ENCODE measurements at regions not wholly inside any gene's neighbourhood (a gene's known extent, or its start where the extent isn't known, plus 50 kb on each side); places are given as distances from the start of the nearest gene placed in this dataset.
"Not testable (repeated sequence)": the region's sequence is repeated elsewhere in the genome, so short reads cannot be mapped to it uniquely, and the experiment has no call there.

DNA sequence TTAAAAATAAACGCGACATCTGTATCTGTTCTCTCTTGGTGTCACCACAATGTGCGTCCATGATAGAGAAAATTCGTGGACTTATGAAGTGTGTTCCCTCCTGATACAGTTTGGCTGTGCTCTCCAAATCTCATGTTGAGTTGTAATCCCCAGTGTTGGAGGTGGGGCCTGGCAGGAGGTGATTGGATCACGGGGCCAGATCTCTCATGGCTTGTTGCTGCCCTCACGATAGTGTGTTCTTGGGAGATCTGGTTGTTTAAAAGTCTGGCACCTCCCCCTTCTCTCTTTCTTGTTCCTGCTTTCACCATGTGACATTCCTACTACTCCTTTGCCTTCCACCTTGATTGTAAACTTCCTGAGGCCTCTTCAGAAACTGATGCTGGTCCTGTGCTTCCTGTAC is 229.4 kb upstream of the MYO3A start:
- ATAC-seq (no peak), DNase-seq (ENCODE audit: missing footprints) (no peak)
- intact Hi-C loops (cut with DNase I): no loop called here

DNA sequence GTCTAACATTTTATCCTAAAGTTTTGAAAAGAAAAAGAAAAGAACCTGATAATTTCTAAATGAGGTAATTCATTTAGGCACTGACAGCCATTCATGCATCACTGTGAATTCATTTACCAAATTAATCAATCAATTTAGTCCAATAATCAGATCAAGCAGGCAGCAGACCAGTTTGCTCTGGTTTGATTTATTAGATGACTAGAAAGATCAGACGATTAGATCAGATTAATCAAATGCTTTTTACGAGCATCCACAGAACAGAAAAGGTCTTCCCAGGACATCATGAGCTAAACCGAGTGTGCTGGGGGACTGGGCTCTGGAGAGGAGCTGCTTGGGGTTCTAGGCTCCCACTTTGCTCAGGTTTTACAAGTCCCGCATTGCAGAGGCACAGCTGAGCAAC is 226.5 kb upstream of the MYO3A start:
- intact Hi-C loops (cut with DNase I): no loop called here
- no peak for DNase-seq (ENCODE audit: missing footprints)
- ATAC-seq: no peak

DNA sequence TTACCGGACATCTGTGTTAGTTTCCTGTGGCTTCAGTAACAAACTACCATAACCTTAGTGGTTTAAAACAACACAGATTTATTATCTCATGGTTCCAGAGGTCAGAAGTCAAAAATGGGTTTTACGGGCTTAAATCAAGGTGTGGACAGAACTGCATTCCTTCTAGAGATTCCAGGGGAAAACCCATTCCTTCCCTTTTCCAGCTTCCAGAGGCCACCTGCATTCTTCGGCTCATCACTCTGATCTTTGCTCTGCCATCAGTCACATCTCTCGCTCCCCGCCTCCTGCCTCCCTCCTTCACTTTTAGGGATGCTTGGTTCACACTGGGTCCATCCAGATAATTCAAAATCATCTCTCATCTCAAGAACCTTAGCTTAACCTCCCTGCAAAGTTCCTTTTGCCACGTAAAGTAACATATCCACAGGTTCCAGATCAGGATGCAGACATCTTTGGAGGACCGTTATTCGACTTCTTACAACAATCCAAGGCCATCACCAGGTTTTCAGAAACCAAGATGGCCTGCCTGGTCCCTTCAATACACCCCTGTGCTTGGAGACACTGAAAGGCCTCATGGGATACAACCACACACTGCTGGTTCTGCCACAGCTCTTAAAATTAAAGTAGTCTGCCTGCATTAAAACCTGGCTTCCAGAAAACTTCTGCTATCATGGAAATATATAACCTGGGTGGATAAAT is 225.9 kb upstream of the MYO3A start:
- ATAC-seq (no peak), DNase-seq (ENCODE audit: missing footprints) (no peak)
- intact Hi-C loops (cut with DNase I): no loop called here

DNA sequence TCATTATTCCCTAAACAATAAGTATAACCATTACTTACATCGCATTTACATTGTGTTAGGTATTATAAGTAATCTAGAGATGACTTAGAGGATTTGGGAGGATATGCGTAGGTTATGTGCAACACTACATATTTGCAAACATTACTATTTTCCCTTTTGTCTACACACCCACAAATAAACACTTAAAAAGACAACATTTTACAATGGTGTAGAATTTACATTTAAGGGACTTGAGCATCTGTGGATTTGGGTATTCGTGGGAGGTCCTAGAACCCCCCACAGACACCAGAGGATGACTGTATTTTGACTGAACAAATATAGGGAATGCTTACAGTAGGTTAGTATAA is 220.2 kb upstream of the MYO3A start:
- ATAC-seq (no peak), DNase-seq (ENCODE audit: missing footprints) (no peak)
- intact Hi-C loops (cut with DNase I): loop anchor here (10.0 kb wide), 1 partner anchor 599 kb away; no protein-coding TSS in a partner anchor

DNA sequence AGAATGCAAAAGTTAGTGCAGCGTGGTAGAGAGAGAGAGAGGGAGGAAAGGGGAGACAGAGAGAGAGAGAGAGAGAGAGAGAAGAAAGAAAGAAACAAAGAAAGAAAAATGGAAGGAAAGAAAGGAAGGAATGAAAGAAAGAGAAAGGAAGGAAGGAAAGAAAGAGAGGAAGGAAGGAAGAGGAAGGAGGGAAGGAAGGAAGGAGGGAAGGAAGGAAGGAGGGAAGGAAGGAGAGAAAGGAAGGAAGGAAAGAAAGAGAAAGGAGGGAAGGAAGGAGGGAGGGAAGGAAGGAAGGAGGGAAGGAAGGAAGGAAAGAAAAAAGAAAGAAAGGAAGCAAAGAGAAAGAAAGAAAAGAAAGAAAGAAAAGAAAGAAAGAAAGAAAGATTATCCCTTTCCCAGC is 209.8 kb upstream of the MYO3A start:
- no peak for ATAC-seq
- intact Hi-C loops (cut with DNase I): loop anchor here (10.0 kb wide), 1 partner anchor 831 kb away; no protein-coding TSS in a partner anchor
- DNase-seq (ENCODE audit: missing footprints): no peak

DNA sequence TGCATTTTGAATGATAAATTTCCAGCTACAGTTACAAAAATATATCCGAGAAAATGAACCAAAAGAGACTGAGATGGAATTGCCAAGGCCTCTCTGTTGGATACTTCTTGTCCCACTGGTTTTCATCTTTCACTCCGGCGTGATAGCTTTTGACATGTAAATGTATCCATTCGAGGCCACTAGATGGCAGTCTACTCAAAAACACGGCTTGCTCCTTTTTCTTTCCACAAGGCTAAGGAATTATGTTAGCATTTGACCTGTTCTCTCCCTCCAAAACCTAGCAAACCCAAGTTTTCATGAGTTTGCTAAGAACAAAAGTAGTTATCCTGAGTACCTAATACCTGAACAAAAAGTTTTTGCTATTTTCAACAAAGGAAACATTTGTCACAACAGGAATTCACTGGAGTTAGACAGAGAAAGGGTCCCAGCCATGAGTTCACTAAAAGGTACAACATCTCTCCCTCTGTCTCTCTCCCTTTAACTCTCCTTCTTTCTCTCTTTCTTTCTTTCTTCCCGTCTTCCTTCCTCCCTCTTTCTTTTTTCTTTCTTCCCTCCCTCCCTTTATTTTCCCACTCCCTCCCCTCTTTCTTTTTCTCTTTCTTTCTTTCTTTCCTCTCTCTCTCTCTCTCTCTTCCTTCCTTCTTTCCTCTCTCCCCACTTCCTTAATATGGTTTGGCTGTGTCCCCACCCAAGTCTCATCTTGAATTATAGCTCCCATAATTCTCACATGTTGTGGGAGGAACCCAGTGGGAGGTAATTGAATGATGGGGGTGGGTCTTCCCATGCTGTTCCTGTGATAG is 207.9 kb upstream of the MYO3A start:
- intact Hi-C loops (cut with DNase I): loop anchor here (10.0 kb wide), 1 partner anchor 829 kb away; no protein-coding TSS in a partner anchor
- ATAC-seq (no peak), DNase-seq (ENCODE audit: missing footprints) (no peak)

DNA sequence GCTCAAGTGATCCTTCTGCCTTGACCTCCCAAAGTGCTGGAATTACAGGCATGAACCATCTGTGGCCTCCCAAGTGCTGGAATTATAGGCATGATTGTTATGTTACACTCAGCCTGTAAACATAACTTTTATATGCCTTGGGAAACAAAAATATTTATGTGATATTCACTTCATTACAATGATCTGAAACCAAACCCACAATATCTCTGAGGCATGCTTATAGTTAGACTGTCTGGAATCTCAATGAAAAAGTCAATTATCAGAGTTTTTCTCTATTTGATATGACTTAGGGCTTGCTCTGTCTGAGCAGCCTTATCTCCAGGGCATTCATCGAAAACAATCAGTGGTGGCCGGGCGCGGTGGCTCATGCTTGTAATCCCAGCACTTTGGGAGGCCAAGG is 195.3 kb upstream of the MYO3A start:
- DNase-seq (ENCODE audit: missing footprints): no peak
- intact Hi-C loops (cut with DNase I): no loop called here
- ATAC-seq: no peak

DNA sequence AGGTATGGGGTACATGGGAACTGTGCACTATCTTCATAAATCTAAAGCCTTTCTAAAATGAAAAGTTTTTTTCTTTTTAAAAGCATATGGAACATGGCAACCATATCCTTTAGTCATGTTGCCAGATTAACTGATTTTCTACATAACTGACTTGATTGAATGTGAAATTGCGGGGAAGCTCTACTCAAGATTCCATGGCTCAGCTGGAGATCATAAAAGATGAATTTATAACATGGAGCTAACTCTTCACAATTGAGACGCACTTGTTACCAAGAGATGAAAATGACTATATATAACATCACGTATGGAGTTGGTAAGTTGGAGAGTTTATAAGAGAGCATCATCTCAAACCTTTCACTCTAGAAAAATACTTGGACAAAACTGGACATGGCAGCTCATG is 190.2 kb upstream of the MYO3A start:
- no peak for DNase-seq (ENCODE audit: missing footprints)
- intact Hi-C loops (cut with DNase I): no loop called here
- ATAC-seq: no peak

DNA sequence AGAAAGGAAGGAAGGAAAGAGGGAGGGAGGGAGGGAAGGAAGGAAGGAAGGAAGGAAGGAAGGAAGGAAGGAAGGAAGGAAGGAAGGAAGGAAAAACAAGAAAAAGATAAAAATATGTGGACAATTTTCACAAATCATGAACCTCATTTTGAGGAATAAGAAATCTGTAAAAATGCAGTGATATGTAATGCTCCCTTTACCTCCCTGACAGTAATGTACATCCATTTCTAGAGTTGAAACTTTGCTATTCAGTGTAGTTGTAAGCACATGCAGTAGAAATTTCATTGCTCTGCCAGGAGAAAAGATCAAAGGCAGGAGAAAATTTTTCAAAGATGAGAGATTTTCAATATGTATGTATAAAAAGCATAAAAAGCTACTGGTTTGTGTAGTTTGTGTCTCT is 189.5 kb upstream of the MYO3A start:
- intact Hi-C loops (cut with DNase I): no loop called here
- ATAC-seq (no peak), DNase-seq (ENCODE audit: missing footprints) (no peak)

DNA sequence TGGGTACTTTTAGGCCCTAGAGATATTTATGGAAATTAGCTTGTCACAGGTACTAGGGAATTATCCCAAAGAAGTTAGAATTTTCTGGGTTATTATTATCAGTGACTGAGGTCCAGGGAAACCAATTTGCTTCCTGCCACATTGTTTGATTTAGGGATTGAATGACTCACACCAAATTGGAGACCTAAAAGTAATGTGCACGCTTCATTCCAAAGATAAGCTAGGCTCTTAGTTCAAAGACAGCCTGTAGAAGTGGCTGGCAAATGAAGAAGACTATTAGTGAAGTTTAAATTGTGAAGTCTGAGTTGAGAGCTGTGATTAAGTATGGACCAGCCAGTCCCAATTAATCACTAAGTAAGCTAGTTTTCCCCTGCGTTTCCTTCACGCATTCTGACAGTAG is 188.1 kb upstream of the MYO3A start:
- ATAC-seq (no peak), DNase-seq (ENCODE audit: missing footprints) (no peak)
- intact Hi-C loops (cut with DNase I): no loop called here

DNA sequence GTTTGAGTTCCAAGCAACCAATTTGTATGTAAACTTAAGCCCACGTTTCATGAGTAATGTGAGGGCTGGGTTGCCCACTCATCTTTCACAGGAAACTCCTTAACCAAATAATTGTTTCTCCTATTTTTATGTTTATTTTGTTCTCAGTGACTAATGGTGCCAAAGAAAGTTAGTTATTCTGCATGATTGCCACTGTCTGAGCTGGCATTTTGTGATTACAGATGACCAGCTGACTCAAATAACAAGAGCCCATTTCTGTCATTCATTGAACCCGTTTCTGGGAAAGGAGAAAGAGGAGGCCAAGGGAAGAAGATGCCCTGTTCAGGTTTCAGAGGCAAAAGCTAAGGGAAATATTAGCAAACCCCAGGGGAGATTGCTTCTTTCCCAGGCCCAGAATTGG is 186.9 kb upstream of the MYO3A start:
- DNase-seq (ENCODE audit: missing footprints) (no peak), ATAC-seq (no peak)
- intact Hi-C loops (cut with DNase I): no loop called here

DNA sequence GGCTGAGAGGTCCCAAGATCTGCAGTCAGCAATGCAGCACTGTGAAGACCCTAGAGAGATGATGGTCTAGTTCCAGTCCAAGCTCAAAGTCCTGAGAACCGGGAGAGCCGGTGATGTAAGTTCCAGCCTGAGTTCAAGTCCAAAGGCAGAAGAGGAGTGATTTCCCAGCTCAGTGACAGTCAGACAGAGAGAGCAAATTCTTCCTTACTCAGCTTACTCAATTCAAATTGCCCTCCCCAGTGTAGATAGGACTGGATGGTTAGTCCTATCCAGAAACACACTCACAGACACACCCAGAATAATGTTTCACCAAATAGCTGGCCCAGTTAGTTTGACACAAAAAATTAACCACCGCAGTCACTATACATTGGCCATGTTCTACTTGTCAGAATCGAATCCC is 185.5 kb upstream of the MYO3A start:
- no peak for DNase-seq (ENCODE audit: missing footprints)
- intact Hi-C loops (cut with DNase I): no loop called here
- ATAC-seq: no peak

DNA sequence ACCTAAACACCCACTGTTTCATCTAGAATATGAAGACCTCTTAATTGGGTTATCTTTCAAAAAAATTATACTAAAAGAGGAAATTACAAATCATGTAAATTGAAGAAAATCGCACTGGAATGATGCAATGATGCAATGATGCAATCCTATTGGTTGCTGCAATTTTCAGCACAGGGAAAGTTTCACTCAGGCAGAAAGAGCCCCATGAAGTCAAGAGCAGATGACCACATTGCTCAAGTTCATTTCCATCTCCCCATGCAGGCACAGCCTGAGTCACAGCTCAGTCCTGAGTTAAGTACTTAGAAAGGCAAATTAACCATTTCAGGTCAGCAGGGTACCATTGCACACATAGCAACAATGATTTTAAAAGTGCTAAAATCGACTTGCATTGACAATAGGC is 180.3 kb upstream of the MYO3A start:
- intact Hi-C loops (cut with DNase I): no loop called here
- DNase-seq (ENCODE audit: missing footprints): no peak
- no peak for ATAC-seq

DNA sequence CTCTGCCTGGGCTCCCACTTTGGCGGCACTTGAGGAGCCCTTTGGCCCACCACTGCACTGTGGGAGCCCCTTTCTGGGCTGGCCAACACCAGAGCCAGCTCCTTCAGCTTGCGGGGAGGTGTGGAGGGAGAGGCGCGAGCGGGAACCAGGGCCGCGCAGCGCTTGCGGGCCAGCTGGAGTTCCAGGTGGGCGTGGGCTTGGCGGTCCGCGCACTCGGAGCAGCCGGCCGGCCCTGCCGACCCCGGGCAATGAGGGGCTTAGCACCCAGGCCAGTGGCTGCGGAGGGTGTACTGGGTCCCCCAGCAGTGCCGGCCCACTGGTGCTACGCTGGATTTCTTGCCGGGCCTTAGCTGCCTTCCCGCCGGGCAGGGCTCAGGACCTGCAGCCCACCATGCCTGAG is 178.2 kb upstream of the MYO3A start:
- DNase-seq (ENCODE audit: missing footprints); ATAC-seq; intact Hi-C loops (cut with DNase I): not testable (repeated sequence)

DNA sequence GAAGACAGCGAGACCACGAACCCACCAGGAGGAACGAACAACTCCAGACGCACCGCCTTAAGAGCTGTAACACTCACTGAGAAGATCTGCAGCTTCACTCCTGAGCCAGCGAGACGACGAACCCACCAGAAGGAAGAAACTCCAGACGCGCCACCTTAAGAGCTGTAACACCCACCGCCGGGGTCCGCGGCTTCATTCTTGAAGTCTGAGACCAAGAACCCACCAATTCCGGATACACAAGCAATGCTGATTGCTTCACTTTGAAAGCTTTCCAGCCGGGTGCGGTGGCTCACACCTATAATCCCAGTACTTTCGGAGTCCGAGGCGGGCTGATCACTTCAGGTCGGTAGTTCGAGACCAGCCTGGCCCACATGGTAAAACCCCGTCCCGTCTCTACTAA is 177.2 kb upstream of the MYO3A start:
- ATAC-seq (no peak), DNase-seq (ENCODE audit: missing footprints) (peak; percentile 57)
- intact Hi-C loops (cut with DNase I): no loop called here

DNA sequence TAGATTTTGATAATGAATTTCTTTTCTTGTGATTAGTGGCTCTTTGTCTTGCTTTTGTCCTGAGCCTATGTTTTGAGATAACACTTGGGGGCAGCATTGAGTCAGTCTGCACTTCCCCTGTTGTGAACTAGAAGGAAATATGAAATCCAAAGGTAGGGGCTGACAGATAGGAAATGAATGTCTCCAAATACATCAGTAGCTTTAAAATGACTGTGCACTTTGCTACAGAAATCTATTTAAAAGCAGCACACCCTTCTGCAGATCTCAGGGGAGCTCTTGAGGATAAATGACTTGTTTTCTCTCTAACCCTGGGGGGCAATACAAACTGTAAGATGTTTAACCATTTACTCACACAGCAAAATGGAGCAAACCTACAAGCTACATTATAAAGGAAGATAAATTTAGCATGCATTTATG is 176.0 kb upstream of the MYO3A start:
- intact Hi-C loops (cut with DNase I): no loop called here
- DNase-seq (ENCODE audit: missing footprints) (no peak), ATAC-seq (no peak)

DNA sequence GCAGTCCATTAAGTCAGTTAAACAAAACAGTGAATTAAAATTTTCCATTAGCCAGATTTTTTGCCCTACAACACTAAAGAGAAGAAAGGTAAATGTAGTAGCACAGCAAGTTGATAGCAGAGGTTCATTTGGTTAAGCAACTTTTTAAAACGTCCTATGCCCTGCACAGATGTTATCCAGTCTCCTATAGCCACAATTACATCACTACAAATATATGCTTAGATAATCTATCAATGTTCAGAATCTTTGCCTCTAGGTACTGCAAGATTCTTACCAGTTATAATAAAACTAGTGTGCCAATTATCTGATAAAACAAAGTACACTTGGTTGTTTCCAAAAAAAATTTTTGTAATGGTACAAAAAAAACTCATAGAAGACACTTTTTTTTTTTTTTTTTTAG is 175.5 kb upstream of the MYO3A start:
- DNase-seq (ENCODE audit: missing footprints): no peak
- ATAC-seq: no peak
- intact Hi-C loops (cut with DNase I): no loop called here

DNA sequence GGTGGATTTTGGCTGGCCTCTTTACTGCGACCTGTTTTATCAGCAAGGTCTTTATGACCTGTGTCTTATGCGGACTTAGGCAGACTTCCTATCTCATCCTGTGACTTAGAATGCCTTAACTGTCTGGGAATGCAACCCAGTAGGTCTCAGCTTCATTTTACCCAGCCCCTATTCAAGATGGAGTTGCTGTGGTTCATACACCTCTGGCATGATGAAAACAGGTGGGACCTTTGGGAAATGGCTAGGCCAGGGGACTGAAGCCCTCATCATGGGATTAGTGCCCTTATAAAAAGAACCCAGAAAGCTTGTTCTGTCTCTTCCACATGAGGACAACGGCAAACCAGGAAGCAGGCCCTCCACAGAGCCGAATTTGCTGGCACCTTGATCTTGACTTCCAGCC is 172.1 kb upstream of the MYO3A start:
- intact Hi-C loops (cut with DNase I): no loop called here
- DNase-seq (ENCODE audit: missing footprints): no peak
- ATAC-seq: no peak

DNA sequence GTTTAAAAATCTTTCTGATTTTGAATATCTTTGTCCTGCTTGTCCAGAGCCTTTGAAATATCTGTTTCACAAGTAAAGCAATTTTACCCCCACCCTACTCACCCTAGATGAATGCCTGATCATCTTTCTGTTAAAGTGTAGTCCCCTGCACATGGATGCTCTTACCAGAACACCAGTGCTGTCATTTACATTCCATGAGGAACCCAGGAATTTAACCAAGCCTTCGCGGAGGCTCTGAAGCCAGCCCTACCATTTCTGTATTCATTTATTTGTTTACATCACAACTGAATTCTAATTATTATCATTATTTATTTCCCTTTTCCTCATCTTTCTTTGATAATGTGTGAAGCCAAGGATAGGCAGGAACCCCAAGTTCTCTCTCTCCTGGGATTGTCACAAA is 167.8 kb upstream of the MYO3A start:
- ATAC-seq: no peak
- intact Hi-C loops (cut with DNase I): no loop called here
- DNase-seq (ENCODE audit: missing footprints): no peak

DNA sequence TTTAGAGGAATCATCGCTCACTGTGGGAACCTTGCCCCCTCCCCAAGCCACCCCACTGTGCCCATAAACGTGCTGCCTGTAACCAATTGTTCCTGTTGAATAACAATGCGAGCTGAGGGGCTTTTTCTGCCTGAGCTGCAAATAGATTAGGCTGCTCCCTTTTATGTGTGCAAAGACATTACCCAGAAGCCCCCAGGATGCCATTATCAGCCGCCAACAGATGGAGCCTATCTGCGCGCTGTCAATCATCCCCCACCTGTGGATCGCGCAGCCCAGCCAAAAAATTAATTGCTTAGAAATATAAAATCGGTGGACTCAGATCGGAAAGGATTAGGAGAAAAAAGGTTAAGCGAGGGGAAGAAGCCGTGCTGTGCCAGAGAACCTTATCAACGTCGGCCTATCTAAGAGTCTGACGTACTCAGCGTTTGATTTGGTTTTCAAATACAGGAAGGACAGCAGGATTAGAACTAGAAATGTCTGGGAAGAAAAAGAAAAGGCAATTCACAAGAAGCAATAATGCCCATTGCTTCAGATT is 167.3 kb upstream of the MYO3A start:
- intact Hi-C loops (cut with DNase I): no loop called here
- ATAC-seq: no peak
- DNase-seq (ENCODE audit: missing footprints): no peak

Measured in Right ventricle myocardium inferior (tissue), 1 donor.